ENCODE measurements at regions not wholly inside any gene's neighbourhood (a gene's known extent, or its start where the extent isn't known, plus 50 kb on each side); places are given as distances from the start of the nearest gene placed in this dataset.
"Not testable (repeated sequence)": the region's sequence is repeated elsewhere in the genome, so short reads cannot be mapped to it uniquely, and the experiment has no call there.

GRCh38 chr7:45807832-45808231 lies 65.0 kb downstream of the CCDC201 start:
- DNase-seq: not testable (repeated sequence)

GRCh38 chr7:45802214-45802613 lies 70.7 kb downstream of the CCDC201 start:
- peak; percentile 0 for DNase-seq

GRCh38 chr7:45797264-45797663 lies 75.6 kb downstream of the CCDC201 start:
- DNase-seq: not testable (repeated sequence)

GRCh38 chr7:45789641-45790040 lies 83.2 kb downstream of the CCDC201 start:
- DNase-seq: not testable (repeated sequence)

GRCh38 chr7:45785724-45786123 lies 87.2 kb downstream of the CCDC201 start:
- DNase-seq: not testable (repeated sequence)

GRCh38 chr7:45784775-45785174 lies 88.1 kb downstream of the CCDC201 start:
- not testable (repeated sequence) for DNase-seq

Measured in renal pelvis (tissue), 1 donor.